ENCODE measurements at regions not wholly inside any gene's neighbourhood (a gene's known extent, or its start where the extent isn't known, plus 50 kb on each side); places are given as distances from the start of the nearest gene placed in this dataset.

GRCh38 chr1:174072581-174072980 is 50.4 kb upstream of the RC3H1 start:
- no peak for TF ChIP-seq CTCF (IDR thresholded peaks at IDR 0.05; ENCODE audit: poor library complexity)
- no peak for TF ChIP-seq EZH2phosphoT487 (IDR thresholded peaks at IDR 0.05; ENCODE audit: low read depth, severe bottlenecking, unreplicated experiment)
- no peak for TF ChIP-seq EZH2 (IDR thresholded peaks at IDR 0.05; ENCODE audit: borderline replicate concordance)

Data from hepatocyte (in vitro differentiated cells).